Suppressor macrophage treated with lipopolysaccharide for 1 hour (primary cell): ENCODE measurements at regions not wholly inside any gene's neighbourhood (a gene's known extent, or its start where the extent isn't known, plus 50 kb on each side); places are given as distances from the start of the nearest gene placed in this dataset.
"Not testable (repeated sequence)": the region's sequence is repeated elsewhere in the genome, so short reads cannot be mapped to it uniquely, and the experiment has no call there.

ENCODE experiments used
- DNase-seq, 3 donors: peaks; one replicate each; pipeline ENCODE4 v3.0.0-alpha.2; 2020 to 2022

- no peak for DNase-seq
Measured at GRCh38 chr5:34450338-34450737, 205.8 kb upstream of the RAI14 start.

- DNase-seq = no peak
Measured at GRCh38 chr5:34452170-34452828, 203.8 kb upstream of the RAI14 start.

- no peak for DNase-seq
Measured at GRCh38 chr5:34455098-34455497, 201.0 kb upstream of the RAI14 start.

GRCh38 chr5:34459908-34460307 lies 196.2 kb upstream of the RAI14 start:
- no peak for DNase-seq

GRCh38 chr5:34460496-34460895 lies 195.6 kb upstream of the RAI14 start:
- DNase-seq = no peak

- DNase-seq = no peak
Measured at GRCh38 chr5:34464829-34465228, 191.3 kb upstream of the RAI14 start.

GRCh38 chr5:34465301-34465700 lies 190.8 kb upstream of the RAI14 start:
- DNase-seq = peak; percentile 59 to 75 (median 71)

- DNase-seq = not testable (repeated sequence)
Measured at GRCh38 chr5:34466519-34467388, 189.4 kb upstream of the RAI14 start.

- no peak for DNase-seq
Measured at GRCh38 chr5:34467436-34467835, 188.7 kb upstream of the RAI14 start.

GRCh38 chr5:34467984-34468383 lies 188.1 kb upstream of the RAI14 start:
- not testable (repeated sequence) for DNase-seq

- DNase-seq = no peak
Measured at GRCh38 chr5:34469971-34470370, 186.2 kb upstream of the RAI14 start.

GRCh38 chr5:34474573-34475021 lies 181.5 kb upstream of the RAI14 start:
- DNase-seq = peak; percentile 48 to 69 (median 61)

GRCh38 chr5:34475249-34475966 lies 180.7 kb upstream of the RAI14 start:
- no peak for DNase-seq

GRCh38 chr5:34476941-34477565 lies 179.1 kb upstream of the RAI14 start:
- no peak for DNase-seq

GRCh38 chr5:34480810-34481528 lies 175.2 kb upstream of the RAI14 start:
- no peak for DNase-seq

GRCh38 chr5:34483442-34484033 lies 172.6 kb upstream of the RAI14 start:
- DNase-seq = no peak

GRCh38 chr5:34484216-34484920 lies 171.8 kb upstream of the RAI14 start:
- DNase-seq = no peak

- DNase-seq = no peak
Measured at GRCh38 chr5:34485768-34486030, 170.4 kb upstream of the RAI14 start.

- peak; percentile 89 to 92 (median 91) for DNase-seq
Measured at GRCh38 chr5:34486160-34486848, 169.8 kb upstream of the RAI14 start.

GRCh38 chr5:34486849-34487158 lies 169.3 kb upstream of the RAI14 start:
- no peak for DNase-seq
